Activated CD8-positive, alpha-beta T cell treated with anti-CD3 and anti-CD28 coated beads, Interleukin-2, amount 10 ng/mL, durations not matched to agents 7 days and 5 days (primary cell): ENCODE measurements at regions not wholly inside any gene's neighbourhood (a gene's known extent, or its start where the extent isn't known, plus 50 kb on each side); places are given as distances from the start of the nearest gene placed in this dataset.

Source experiments
- ATAC-seq: fragments of 150-1000 bp; cut with Tn5 transposase; one replicate; pipeline ENCODE4 v1.10.0; 2021; ENCODE audit warnings: moderate library complexity
- CTCF ChIA-PET: fragments of 350-600 bp; sonication (Branson Sonifier 250); formaldehyde crosslinking; loops from one replicate; lab custom pipeline; 2021; ENCODE audit warnings: antibody characterized with exemption; lab: Charles Lee
- POLR2A ChIA-PET: fragments of 350-600 bp; sonication (Branson Sonifier 250); formaldehyde crosslinking; loops from one replicate; lab custom pipeline; 2021; ENCODE audit warnings: antibody characterized with exemption; lab: Charles Lee
- DNase-seq: peaks from one replicate; pipeline ENCODE4 v3.0.0-alpha.2; 2020
- H3K27ac Mint-ChIP-seq: one replicate; pipeline ENCODE4 v1.8.0; 2021; ENCODE audit warnings: mild to moderate bottlenecking, mixed read lengths
- H3K27me3 Mint-ChIP-seq: one replicate; pipeline ENCODE4 v1.8.0; 2021; ENCODE audit warnings: low read depth, mixed read lengths
- H3K36me3 Mint-ChIP-seq: one replicate; pipeline ENCODE4 v1.8.0; 2021; ENCODE audit warnings: low read depth, mixed read lengths
- H3K4me1 Mint-ChIP-seq: one replicate; pipeline ENCODE4 v1.8.0; 2021; ENCODE audit warnings: low read depth, mixed read lengths
- H3K4me3 Mint-ChIP-seq: one replicate; pipeline ENCODE4 v1.8.0; 2021; ENCODE audit warnings: mild to moderate bottlenecking, mixed read lengths
- H3K9me3 Mint-ChIP-seq: one replicate; pipeline ENCODE4 v1.8.0; 2022; ENCODE audit warnings: mixed read lengths; ENCODE audit not compliant: insufficient read depth

- no peak for DNase-seq
- no peaks in the 10 kb centered on the region for H3K4me1 Mint-ChIP-seq
- H3K4me3 Mint-ChIP-seq = no peak overlapping the region
- H3K27me3 Mint-ChIP-seq = no peaks in the 10 kb centered on the region
- peaks cover 22% of the 10 kb centered on the region for H3K9me3 Mint-ChIP-seq
- ChIA-PET POLR2A (no interaction called here), CTCF (no interaction called here)
- ATAC-seq = no peak
- no peaks in the 10 kb centered on the region for H3K36me3 Mint-ChIP-seq
- H3K27ac Mint-ChIP-seq = no peak overlapping the region
Observed at GRCh38 chr10:36277459-36277858, 635.4 kb upstream of the FZD8 start.

- H3K27ac Mint-ChIP-seq = no peak overlapping the region
- no peaks in the 10 kb centered on the region for H3K27me3 Mint-ChIP-seq
- ChIA-PET CTCF (no interaction called here), POLR2A (interaction anchor here (0.7 kb wide), 1 partner anchor 131 kb away, joined by 4 read pairs; no protein-coding TSS in a partner anchor)
- ATAC-seq (no peak), DNase-seq (no peak)
- no peak overlapping the region for H3K4me3 Mint-ChIP-seq
- H3K36me3 Mint-ChIP-seq = no peaks in the 10 kb centered on the region
- peaks cover 28% of the 10 kb centered on the region for H3K9me3 Mint-ChIP-seq
- H3K4me1 Mint-ChIP-seq = no peaks in the 10 kb centered on the region
Observed at GRCh38 chr10:36271627-36272340, 629.7 kb upstream of the FZD8 start.

GRCh38 chr10:36269222-36269621 lies 627.1 kb upstream of the FZD8 start:
- Mint-ChIP-seq H3K9me3 (peaks cover 12% of the 10 kb centered on the region), H3K27me3 (no peaks in the 10 kb centered on the region), H3K27ac (no peak overlapping the region), H3K36me3 (no peaks in the 10 kb centered on the region), H3K4me1 (no peaks in the 10 kb centered on the region), H3K4me3 (no peak overlapping the region)
- POLR2A ChIA-PET = no interaction called here
- CTCF ChIA-PET = no interaction called here
- no peak for DNase-seq
- ATAC-seq = no peak

GRCh38 chr10:36266923-36267322 lies 624.8 kb upstream of the FZD8 start:
- ChIA-PET POLR2A (no interaction called here), CTCF (no interaction called here)
- DNase-seq (no peak), ATAC-seq (no peak)
- H3K4me1 Mint-ChIP-seq = no peaks in the 10 kb centered on the region
- H3K4me3 Mint-ChIP-seq = no peak overlapping the region
- no peak overlapping the region for H3K27ac Mint-ChIP-seq
- H3K9me3 Mint-ChIP-seq = peaks cover 6% of the 10 kb centered on the region
- H3K27me3 Mint-ChIP-seq = no peaks in the 10 kb centered on the region
- H3K36me3 Mint-ChIP-seq = no peaks in the 10 kb centered on the region

- ChIA-PET POLR2A (no interaction called here), CTCF (no interaction called here)
- Mint-ChIP-seq H3K27me3 (no peaks in the 10 kb centered on the region), H3K27ac (no peak overlapping the region), H3K4me1 (no peaks in the 10 kb centered on the region), H3K9me3 (peaks cover 9% of the 10 kb centered on the region), H3K4me3 (no peak overlapping the region), H3K36me3 (no peaks in the 10 kb centered on the region)
- no peak for ATAC-seq
- DNase-seq = no peak
Observed at GRCh38 chr10:36265741-36266140, 623.6 kb upstream of the FZD8 start.

- Mint-ChIP-seq H3K4me1 (no peaks in the 10 kb centered on the region), H3K27ac (no peak overlapping the region), H3K9me3 (peaks cover 15% of the 10 kb centered on the region), H3K36me3 (no peaks in the 10 kb centered on the region), H3K4me3 (no peak overlapping the region), H3K27me3 (no peaks in the 10 kb centered on the region)
- ChIA-PET CTCF (no interaction called here), POLR2A (no interaction called here)
- no peak for ATAC-seq
- no peak for DNase-seq
Observed at GRCh38 chr10:36263871-36264270, 621.8 kb upstream of the FZD8 start.

- Mint-ChIP-seq H3K4me3 (no peak overlapping the region), H3K36me3 (no peaks in the 10 kb centered on the region), H3K27ac (no peak overlapping the region), H3K9me3 (peaks cover 16% of the 10 kb centered on the region), H3K27me3 (no peaks in the 10 kb centered on the region), H3K4me1 (no peaks in the 10 kb centered on the region)
- POLR2A ChIA-PET = no interaction called here
- CTCF ChIA-PET = no interaction called here
- DNase-seq (no peak), ATAC-seq (no peak)
Observed at GRCh38 chr10:36256948-36257356, 614.9 kb upstream of the FZD8 start.

- H3K4me1 Mint-ChIP-seq = no peaks in the 10 kb centered on the region
- H3K4me3 Mint-ChIP-seq = no peak overlapping the region
- no peak for ATAC-seq
- POLR2A ChIA-PET = no interaction called here
- CTCF ChIA-PET = no interaction called here
- no peak for DNase-seq
- no peaks in the 10 kb centered on the region for H3K36me3 Mint-ChIP-seq
- peaks cover 16% of the 10 kb centered on the region for H3K9me3 Mint-ChIP-seq
- H3K27me3 Mint-ChIP-seq = no peaks in the 10 kb centered on the region
- no peak overlapping the region for H3K27ac Mint-ChIP-seq
Observed at GRCh38 chr10:36256166-36256565, 614.1 kb upstream of the FZD8 start.

- Mint-ChIP-seq H3K4me1 (no peaks in the 10 kb centered on the region), H3K4me3 (no peak overlapping the region), H3K9me3 (peaks cover 7% of the 10 kb centered on the region), H3K36me3 (no peaks in the 10 kb centered on the region), H3K27ac (no peak overlapping the region), H3K27me3 (no peaks in the 10 kb centered on the region)
- ATAC-seq (no peak), DNase-seq (no peak)
- ChIA-PET CTCF (no interaction called here), POLR2A (no interaction called here)
Observed at GRCh38 chr10:36254199-36254598, 612.1 kb upstream of the FZD8 start.

- H3K36me3 Mint-ChIP-seq = no peaks in the 10 kb centered on the region
- H3K4me3 Mint-ChIP-seq = no peak overlapping the region
- DNase-seq (no peak), ATAC-seq (no peak)
- H3K27me3 Mint-ChIP-seq = no peaks in the 10 kb centered on the region
- peaks cover 7% of the 10 kb centered on the region for H3K9me3 Mint-ChIP-seq
- CTCF ChIA-PET = no interaction called here
- POLR2A ChIA-PET = no interaction called here
- no peak overlapping the region for H3K27ac Mint-ChIP-seq
- H3K4me1 Mint-ChIP-seq = no peaks in the 10 kb centered on the region
Observed at GRCh38 chr10:36253731-36254130, 611.6 kb upstream of the FZD8 start.

- Mint-ChIP-seq H3K4me3 (no peak overlapping the region), H3K9me3 (peaks cover 7% of the 10 kb centered on the region), H3K36me3 (no peaks in the 10 kb centered on the region), H3K27ac (no peak overlapping the region), H3K4me1 (no peaks in the 10 kb centered on the region), H3K27me3 (no peaks in the 10 kb centered on the region)
- POLR2A ChIA-PET = no interaction called here
- DNase-seq = no peak
- no peak for ATAC-seq
- CTCF ChIA-PET = no interaction called here
Observed at GRCh38 chr10:36251068-36251467, 609.0 kb upstream of the FZD8 start.

GRCh38 chr10:36248304-36248981 lies 606.3 kb upstream of the FZD8 start:
- POLR2A ChIA-PET = interaction anchor here (0.6 kb wide), 1 partner anchor 307 kb away, joined by 4 read pairs; no protein-coding TSS in a partner anchor
- CTCF ChIA-PET = no interaction called here
- no peak for DNase-seq
- H3K27ac Mint-ChIP-seq = no peak overlapping the region
- H3K4me1 Mint-ChIP-seq = no peaks in the 10 kb centered on the region
- no peaks in the 10 kb centered on the region for H3K36me3 Mint-ChIP-seq
- H3K4me3 Mint-ChIP-seq = no peak overlapping the region
- H3K9me3 Mint-ChIP-seq = no peaks in the 10 kb centered on the region
- no peaks in the 10 kb centered on the region for H3K27me3 Mint-ChIP-seq
- no peak for ATAC-seq
